A549 (cell line): ENCODE measurements at regions not wholly inside any gene's neighbourhood (a gene's known extent, or its start where the extent isn't known, plus 50 kb on each side); places are given as distances from the start of the nearest gene placed in this dataset.

Experiments used
- CBX2 ChIP-seq: fragments of 200-600 bp; sonication (generic); IDR thresholded peaks from 2 replicates; pipeline ENCODE4 v1.6.1; 2016; ENCODE audit warnings: low read depth, mild to moderate bottlenecking, borderline replicate concordance
- CHD4 ChIP-seq: fragments of 200-600 bp; sonication (generic); IDR thresholded peaks from 2 replicates; pipeline ENCODE4 v1.6.1; 2016; ENCODE audit warnings: antibody characterized with exemption, mild to moderate bottlenecking, borderline replicate concordance
- FOSL2 ChIP-seq, 2 experiments: fragments of 450-650 bp in 1 of 2; fragments of >200 bp in 1 of 2; sonication (Bioruptor Twin) in 1 of 2; formaldehyde crosslinking; IDR thresholded peaks; 2 replicates each; pipeline versions ENCODE4 v1.5.0 to v1.6.1; 2016 to 2020; ENCODE audit warnings: mild to moderate bottlenecking in 1 of 2, moderate library complexity in 1 of 2
- KDM5A ChIP-seq: fragments of 200-600 bp; sonication (generic); IDR thresholded peaks from 2 replicates; pipeline ENCODE4 v1.6.1; 2016; ENCODE audit warnings: antibody characterized with exemption, mild to moderate bottlenecking
- MAFK ChIP-seq: fragments of 450-650 bp; IDR thresholded peaks from 2 replicates; pipeline ENCODE4 v1.6.1; 2014; ENCODE audit not compliant: partially characterized antibody
- MYC ChIP-seq: IDR thresholded peaks from 2 replicates; pipeline ENCODE4 v1.6.1; 2012; ENCODE audit warnings: mild to moderate bottlenecking, inconsistent platforms, low read length, improper control_type of control experiment, borderline replicate concordance
- NFE2L2 ChIP-seq: fragments of 150-350 bp; conservative IDR thresholded peaks from 2 replicates; pipeline ENCODE4 v1.6.1; 2014; ENCODE audit warnings: low read length
- NPAS2 ChIP-seq: fragments of 250-450 bp; sonication (Bioruptor Pico); IDR thresholded peaks from 2 replicates; pipeline ENCODE4 v1.8.0; 2022; ENCODE audit warnings: mild to moderate bottlenecking, moderate library complexity, borderline replicate concordance
- POLR2A ChIP-seq: IDR thresholded peaks from 2 replicates; pipeline ENCODE4 v1.6.1; 2012; ENCODE audit warnings: mild to moderate bottlenecking, low read length
- TF ChIP-seq, protein P1 (sequence below): fragments of 200-600 bp; sonication (generic); IDR thresholded peaks from 2 replicates; pipeline ENCODE4 v1.6.1; 2016; ENCODE audit warnings: antibody characterized with exemption, mild to moderate bottlenecking, moderate library complexity
- TF ChIP-seq, protein P2 (sequence below): fragments of >200 bp; sonication (Bioruptor Twin); formaldehyde crosslinking; IDR thresholded peaks from 3 replicates; pipeline ENCODE4 v1.5.1; 2016
- TF ChIP-seq, protein P3 (sequence below): fragments of 250-450 bp; sonication (Bioruptor Pico); IDR thresholded peaks from 2 replicates; pipeline ENCODE4 v1.5.0; 2021; ENCODE audit warnings: mild to moderate bottlenecking, moderate library complexity, borderline replicate concordance

DNA sequence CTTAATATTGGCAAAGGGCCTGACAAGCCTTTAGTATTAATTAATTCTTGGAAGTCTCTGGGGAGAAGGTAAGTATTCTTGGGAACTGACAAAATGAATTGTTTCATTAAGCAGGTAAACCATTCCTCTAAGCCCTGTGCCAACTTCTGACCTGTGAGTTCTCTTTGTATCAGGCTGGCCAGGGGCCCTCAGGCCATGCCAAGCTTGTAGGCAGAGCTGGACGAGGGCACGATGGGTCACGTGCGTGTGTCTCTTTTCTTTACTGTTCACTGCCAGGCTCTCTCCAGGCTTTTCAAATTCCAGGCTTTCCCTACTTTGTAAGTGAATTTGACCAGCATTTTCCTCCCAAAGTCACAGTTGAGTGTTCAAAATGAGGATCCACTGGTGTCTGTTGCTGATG is 112.4 kb downstream of the NRN1 start:
- no peak for TF ChIP-seq MAFK
- TF ChIP-seq, protein P1, sequence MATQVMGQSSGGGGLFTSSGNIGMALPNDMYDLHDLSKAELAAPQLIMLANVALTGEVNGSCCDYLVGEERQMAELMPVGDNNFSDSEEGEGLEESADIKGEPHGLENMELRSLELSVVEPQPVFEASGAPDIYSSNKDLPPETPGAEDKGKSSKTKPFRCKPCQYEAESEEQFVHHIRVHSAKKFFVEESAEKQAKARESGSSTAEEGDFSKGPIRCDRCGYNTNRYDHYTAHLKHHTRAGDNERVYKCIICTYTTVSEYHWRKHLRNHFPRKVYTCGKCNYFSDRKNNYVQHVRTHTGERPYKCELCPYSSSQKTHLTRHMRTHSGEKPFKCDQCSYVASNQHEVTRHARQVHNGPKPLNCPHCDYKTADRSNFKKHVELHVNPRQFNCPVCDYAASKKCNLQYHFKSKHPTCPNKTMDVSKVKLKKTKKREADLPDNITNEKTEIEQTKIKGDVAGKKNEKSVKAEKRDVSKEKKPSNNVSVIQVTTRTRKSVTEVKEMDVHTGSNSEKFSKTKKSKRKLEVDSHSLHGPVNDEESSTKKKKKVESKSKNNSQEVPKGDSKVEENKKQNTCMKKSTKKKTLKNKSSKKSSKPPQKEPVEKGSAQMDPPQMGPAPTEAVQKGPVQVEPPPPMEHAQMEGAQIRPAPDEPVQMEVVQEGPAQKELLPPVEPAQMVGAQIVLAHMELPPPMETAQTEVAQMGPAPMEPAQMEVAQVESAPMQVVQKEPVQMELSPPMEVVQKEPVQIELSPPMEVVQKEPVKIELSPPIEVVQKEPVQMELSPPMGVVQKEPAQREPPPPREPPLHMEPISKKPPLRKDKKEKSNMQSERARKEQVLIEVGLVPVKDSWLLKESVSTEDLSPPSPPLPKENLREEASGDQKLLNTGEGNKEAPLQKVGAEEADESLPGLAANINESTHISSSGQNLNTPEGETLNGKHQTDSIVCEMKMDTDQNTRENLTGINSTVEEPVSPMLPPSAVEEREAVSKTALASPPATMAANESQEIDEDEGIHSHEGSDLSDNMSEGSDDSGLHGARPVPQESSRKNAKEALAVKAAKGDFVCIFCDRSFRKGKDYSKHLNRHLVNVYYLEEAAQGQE: no peak
- TF ChIP-seq MYC: no peak
- TF ChIP-seq, protein P2, sequence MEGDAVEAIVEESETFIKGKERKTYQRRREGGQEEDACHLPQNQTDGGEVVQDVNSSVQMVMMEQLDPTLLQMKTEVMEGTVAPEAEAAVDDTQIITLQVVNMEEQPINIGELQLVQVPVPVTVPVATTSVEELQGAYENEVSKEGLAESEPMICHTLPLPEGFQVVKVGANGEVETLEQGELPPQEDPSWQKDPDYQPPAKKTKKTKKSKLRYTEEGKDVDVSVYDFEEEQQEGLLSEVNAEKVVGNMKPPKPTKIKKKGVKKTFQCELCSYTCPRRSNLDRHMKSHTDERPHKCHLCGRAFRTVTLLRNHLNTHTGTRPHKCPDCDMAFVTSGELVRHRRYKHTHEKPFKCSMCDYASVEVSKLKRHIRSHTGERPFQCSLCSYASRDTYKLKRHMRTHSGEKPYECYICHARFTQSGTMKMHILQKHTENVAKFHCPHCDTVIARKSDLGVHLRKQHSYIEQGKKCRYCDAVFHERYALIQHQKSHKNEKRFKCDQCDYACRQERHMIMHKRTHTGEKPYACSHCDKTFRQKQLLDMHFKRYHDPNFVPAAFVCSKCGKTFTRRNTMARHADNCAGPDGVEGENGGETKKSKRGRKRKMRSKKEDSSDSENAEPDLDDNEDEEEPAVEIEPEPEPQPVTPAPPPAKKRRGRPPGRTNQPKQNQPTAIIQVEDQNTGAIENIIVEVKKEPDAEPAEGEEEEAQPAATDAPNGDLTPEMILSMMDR: no peak
- TF ChIP-seq CHD4: no peak
- no peak for TF ChIP-seq FOSL2 (IDR thresholded peaks at IDR 0.05)
- TF ChIP-seq FOSL2 (CRISPR knock-in tag; IDR thresholded peaks at IDR 0.05): no peak
- no peak for TF ChIP-seq NPAS2 (CRISPR knock-in tag)
- TF ChIP-seq, protein P3, sequence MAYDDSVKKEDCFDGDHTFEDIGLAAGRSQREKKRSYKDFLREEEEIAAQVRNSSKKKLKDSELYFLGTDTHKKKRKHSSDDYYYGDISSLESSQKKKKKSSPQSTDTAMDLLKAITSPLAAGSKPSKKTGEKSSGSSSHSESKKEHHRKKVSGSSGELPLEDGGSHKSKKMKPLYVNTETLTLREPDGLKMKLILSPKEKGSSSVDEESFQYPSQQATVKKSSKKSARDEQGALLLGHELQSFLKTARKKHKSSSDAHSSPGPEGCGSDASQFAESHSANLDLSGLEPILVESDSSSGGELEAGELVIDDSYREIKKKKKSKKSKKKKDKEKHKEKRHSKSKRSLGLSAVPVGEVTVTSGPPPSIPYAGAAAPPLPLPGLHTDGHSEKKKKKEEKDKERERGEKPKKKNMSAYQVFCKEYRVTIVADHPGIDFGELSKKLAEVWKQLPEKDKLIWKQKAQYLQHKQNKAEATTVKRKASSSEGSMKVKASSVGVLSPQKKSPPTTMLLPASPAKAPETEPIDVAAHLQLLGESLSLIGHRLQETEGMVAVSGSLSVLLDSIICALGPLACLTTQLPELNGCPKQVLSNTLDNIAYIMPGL (CRISPR knock-in tag): no peak
- no peak for TF ChIP-seq POLR2A
- no peak for TF ChIP-seq CBX2
- TF ChIP-seq KDM5A: no peak
- TF ChIP-seq NFE2L2: no peak
